Keratinocyte (primary cell): ENCODE measurements at regions not wholly inside any gene's neighbourhood (a gene's known extent, or its start where the extent isn't known, plus 50 kb on each side); places are given as distances from the start of the nearest gene placed in this dataset.

Experiments
- CTCF ChIP-seq, 3 experiments: IDR thresholded peaks in 1 of 3; conservative IDR thresholded peaks in 1 of 3; optimal IDR thresholded peaks in 1 of 3; 2 replicates in 2 of 3; 3 replicates in 1 of 3; pipeline versions ENCODE3 to v1.5.1; 2011; ENCODE audit warnings: low read length in 3 of 3, mild to moderate bottlenecking in 3 of 3, moderate library complexity in 2 of 3, control low read depth in 1 of 3, inconsistent platforms in 1 of 3; ENCODE audit not compliant: insufficient read depth in 2 of 3; ENCODE audit errors: extremely low read depth in 1 of 3
- EZH2 ChIP-seq: IDR thresholded peaks from one replicate; pipeline ENCODE4 v1.6.1; 2012; ENCODE audit warnings: inconsistent platforms, mild to moderate bottlenecking, low read length, moderate library complexity

- TF ChIP-seq EZH2: no peak
- TF ChIP-seq CTCF (optimal IDR thresholded peaks at IDR 0.05 in 1 of 3, IDR thresholded peaks at IDR 0.05 in 1 of 3, conservative IDR thresholded peaks at IDR 0.05 in 1 of 3; ENCODE audit: extremely low read depth in 1 of 3, insufficient read depth in 2 of 3, low read length in 3 of 3): no peak
Observed at GRCh38 chr10:113261611-113262091, 291.2 kb upstream of the HABP2 start.
